ENCODE measurements at regions not wholly inside any gene's neighbourhood (a gene's known extent, or its start where the extent isn't known, plus 50 kb on each side); places are given as distances from the start of the nearest gene placed in this dataset.
"Not testable (repeated sequence)": the region's sequence is repeated elsewhere in the genome, so short reads cannot be mapped to it uniquely, and the experiment has no call there.

GRCh38 chr4:103385565-103385964, 187.4 kb upstream of the CENPE start:
- H3K9me3 ChIP-seq (ENCODE audit: control insufficient read depth, low read length); H3K4me1 ChIP-seq (ENCODE audit: control insufficient read depth, insufficient read depth, low read length); H3K27me3 ChIP-seq (ENCODE audit: control insufficient read depth, insufficient read depth, low read length, poor library complexity, severe bottlenecking); H3K4me3 ChIP-seq (ENCODE audit: insufficient read depth, low read depth, low read length); H3K36me3 ChIP-seq (ENCODE audit: control insufficient read depth, insufficient read depth, low read length); H3K27ac ChIP-seq (ENCODE audit: insufficient read depth, low read depth, low read length, poor library complexity, severe bottlenecking): not testable (repeated sequence)
- WGBS, 2 experiments, result 84 to 88% methylated on average over 2 of the region's 2 CpGs

GRCh38 chr4:103375278-103375677, 177.1 kb upstream of the CENPE start:
- Histone ChIP-seq H3K9me3 (ENCODE audit: control insufficient read depth, low read length) (no peaks in the 10 kb centered on the region), H3K4me3 (ENCODE audit: insufficient read depth, low read depth, low read length) (no peak overlapping the region), H3K27me3 (ENCODE audit: control insufficient read depth, insufficient read depth, low read length, poor library complexity, severe bottlenecking) (no peaks in the 10 kb centered on the region), H3K27ac (ENCODE audit: insufficient read depth, low read depth, low read length, poor library complexity, severe bottlenecking) (no peak overlapping the region), H3K4me1 (ENCODE audit: control insufficient read depth, insufficient read depth, low read length) (no peaks in the 10 kb centered on the region), H3K36me3 (ENCODE audit: control insufficient read depth, insufficient read depth, low read length) (no peaks in the 10 kb centered on the region)
- 90 to 95% methylated on average over 4 of the region's 4 CpGs for WGBS, 2 experiments

GRCh38 chr4:103374758-103375157, 176.6 kb upstream of the CENPE start:
- H3K27me3 ChIP-seq (ENCODE audit: control insufficient read depth, insufficient read depth, low read length, poor library complexity, severe bottlenecking), result no peaks in the 10 kb centered on the region

GRCh38 chr4:103374306-103374705, 176.2 kb upstream of the CENPE start:
- H3K27ac ChIP-seq (ENCODE audit: insufficient read depth, low read depth, low read length, poor library complexity, severe bottlenecking), result no peak overlapping the region
- no peaks in the 10 kb centered on the region for H3K27me3 ChIP-seq (ENCODE audit: control insufficient read depth, insufficient read depth, low read length, poor library complexity, severe bottlenecking)
- no peaks in the 10 kb centered on the region for H3K36me3 ChIP-seq (ENCODE audit: control insufficient read depth, insufficient read depth, low read length)
- WGBS, 2 experiments, result 94 to 95% methylated on average over 1 of the region's 1 CpG
- no peaks in the 10 kb centered on the region for H3K9me3 ChIP-seq (ENCODE audit: control insufficient read depth, low read length)
- H3K4me3 ChIP-seq (ENCODE audit: insufficient read depth, low read depth, low read length), result no peak overlapping the region
- H3K4me1 ChIP-seq (ENCODE audit: control insufficient read depth, insufficient read depth, low read length), result no peaks in the 10 kb centered on the region

More at GRCh38 chr4:103374758-103375157, 176.6 kb upstream of the CENPE start:
- Histone ChIP-seq H3K4me1 (ENCODE audit: control insufficient read depth, insufficient read depth, low read length) (no peaks in the 10 kb centered on the region), H3K4me3 (ENCODE audit: insufficient read depth, low read depth, low read length) (no peak overlapping the region), H3K9me3 (ENCODE audit: control insufficient read depth, low read length) (no peaks in the 10 kb centered on the region), H3K36me3 (ENCODE audit: control insufficient read depth, insufficient read depth, low read length) (no peaks in the 10 kb centered on the region), H3K27ac (ENCODE audit: insufficient read depth, low read depth, low read length, poor library complexity, severe bottlenecking) (no peak overlapping the region)
- WGBS, 2 experiments, result 42 to 48% methylated on average over 2 of the region's 2 CpGs

- 94 to 97% methylated on average over 6 of the region's 6 CpGs for WGBS, 2 experiments
- Histone ChIP-seq H3K9me3 (ENCODE audit: control insufficient read depth, low read length) (no peaks in the 10 kb centered on the region), H3K27ac (ENCODE audit: insufficient read depth, low read depth, low read length, poor library complexity, severe bottlenecking) (no peak overlapping the region), H3K4me1 (ENCODE audit: control insufficient read depth, insufficient read depth, low read length) (no peaks in the 10 kb centered on the region), H3K4me3 (ENCODE audit: insufficient read depth, low read depth, low read length) (no peak overlapping the region), H3K27me3 (ENCODE audit: control insufficient read depth, insufficient read depth, low read length, poor library complexity, severe bottlenecking) (no peaks in the 10 kb centered on the region), H3K36me3 (ENCODE audit: control insufficient read depth, insufficient read depth, low read length) (no peaks in the 10 kb centered on the region)
Observed at GRCh38 chr4:103372002-103372558, 173.9 kb upstream of the CENPE start.

- WGBS, 2 experiments, result 80 to 95% methylated on average over 2 to 3 of the region's 5 CpGs
- Histone ChIP-seq H3K9me3 (ENCODE audit: control insufficient read depth, low read length) (no peaks in the 10 kb centered on the region), H3K4me3 (ENCODE audit: insufficient read depth, low read depth, low read length) (no peak overlapping the region), H3K4me1 (ENCODE audit: control insufficient read depth, insufficient read depth, low read length) (no peaks in the 10 kb centered on the region), H3K36me3 (ENCODE audit: control insufficient read depth, insufficient read depth, low read length) (no peaks in the 10 kb centered on the region), H3K27ac (ENCODE audit: insufficient read depth, low read depth, low read length, poor library complexity, severe bottlenecking) (no peak overlapping the region), H3K27me3 (ENCODE audit: control insufficient read depth, insufficient read depth, low read length, poor library complexity, severe bottlenecking) (no peaks in the 10 kb centered on the region)
Observed at GRCh38 chr4:103370336-103370735, 172.2 kb upstream of the CENPE start.

GRCh38 chr4:103365285-103365684, 167.1 kb upstream of the CENPE start:
- Histone ChIP-seq H3K27ac (ENCODE audit: insufficient read depth, low read depth, low read length, poor library complexity, severe bottlenecking) (no peak overlapping the region), H3K36me3 (ENCODE audit: control insufficient read depth, insufficient read depth, low read length) (no peaks in the 10 kb centered on the region), H3K9me3 (ENCODE audit: control insufficient read depth, low read length) (peaks cover 5% of the 10 kb centered on the region), H3K4me3 (ENCODE audit: insufficient read depth, low read depth, low read length) (no peak overlapping the region), H3K27me3 (ENCODE audit: control insufficient read depth, insufficient read depth, low read length, poor library complexity, severe bottlenecking) (no peaks in the 10 kb centered on the region), H3K4me1 (ENCODE audit: control insufficient read depth, insufficient read depth, low read length) (peaks cover 10% of the 10 kb centered on the region)
- WGBS, 2 experiments, result 88 to 89% methylated on average over 2 of the region's 2 CpGs

- Histone ChIP-seq H3K27me3 (ENCODE audit: control insufficient read depth, insufficient read depth, low read length, poor library complexity, severe bottlenecking) (no peaks in the 10 kb centered on the region), H3K9me3 (ENCODE audit: control insufficient read depth, low read length) (peaks cover 5% of the 10 kb centered on the region), H3K36me3 (ENCODE audit: control insufficient read depth, insufficient read depth, low read length) (no peaks in the 10 kb centered on the region), H3K4me3 (ENCODE audit: insufficient read depth, low read depth, low read length) (no peak overlapping the region), H3K4me1 (ENCODE audit: control insufficient read depth, insufficient read depth, low read length) (peaks cover 10% of the 10 kb centered on the region), H3K27ac (ENCODE audit: insufficient read depth, low read depth, low read length, poor library complexity, severe bottlenecking) (peak overlapping the region; percentile 66)
- 33 to 51% methylated on average over 4 of the region's 4 CpGs for WGBS, 2 experiments
Observed at GRCh38 chr4:103364083-103364482, 165.9 kb upstream of the CENPE start.

GRCh38 chr4:103361926-103362325, 163.8 kb upstream of the CENPE start:
- peaks cover 10% of the 10 kb centered on the region for H3K4me1 ChIP-seq (ENCODE audit: control insufficient read depth, insufficient read depth, low read length)
- H3K4me3 ChIP-seq (ENCODE audit: insufficient read depth, low read depth, low read length), result no peak overlapping the region
- H3K36me3 ChIP-seq (ENCODE audit: control insufficient read depth, insufficient read depth, low read length), result no peaks in the 10 kb centered on the region
- no peak overlapping the region for H3K27ac ChIP-seq (ENCODE audit: insufficient read depth, low read depth, low read length, poor library complexity, severe bottlenecking)
- peaks cover 5% of the 10 kb centered on the region for H3K9me3 ChIP-seq (ENCODE audit: control insufficient read depth, low read length)
- H3K27me3 ChIP-seq (ENCODE audit: control insufficient read depth, insufficient read depth, low read length, poor library complexity, severe bottlenecking), result no peaks in the 10 kb centered on the region

GRCh38 chr4:103359900-103360299, 161.8 kb upstream of the CENPE start:
- H3K4me3 ChIP-seq (ENCODE audit: insufficient read depth, low read depth, low read length), result no peak overlapping the region
- no peaks in the 10 kb centered on the region for H3K27me3 ChIP-seq (ENCODE audit: control insufficient read depth, insufficient read depth, low read length, poor library complexity, severe bottlenecking)
- H3K4me1 ChIP-seq (ENCODE audit: control insufficient read depth, insufficient read depth, low read length), result peaks cover 10% of the 10 kb centered on the region
- no peak overlapping the region for H3K27ac ChIP-seq (ENCODE audit: insufficient read depth, low read depth, low read length, poor library complexity, severe bottlenecking)
- no peaks in the 10 kb centered on the region for H3K36me3 ChIP-seq (ENCODE audit: control insufficient read depth, insufficient read depth, low read length)
- H3K9me3 ChIP-seq (ENCODE audit: control insufficient read depth, low read length), result peaks cover 5% of the 10 kb centered on the region
- 96 to 97% methylated on average over 2 of the region's 2 CpGs for WGBS, 2 experiments

- H3K36me3 ChIP-seq (ENCODE audit: control insufficient read depth, insufficient read depth, low read length), result no peaks in the 10 kb centered on the region
- no peaks in the 10 kb centered on the region for H3K9me3 ChIP-seq (ENCODE audit: control insufficient read depth, low read length)
- no peak overlapping the region for H3K4me3 ChIP-seq (ENCODE audit: insufficient read depth, low read depth, low read length)
- H3K27ac ChIP-seq (ENCODE audit: insufficient read depth, low read depth, low read length, poor library complexity, severe bottlenecking), result no peak overlapping the region
- no peaks in the 10 kb centered on the region for H3K27me3 ChIP-seq (ENCODE audit: control insufficient read depth, insufficient read depth, low read length, poor library complexity, severe bottlenecking)
- WGBS, 2 experiments, result 100% methylated on average over 2 of the region's 2 CpGs; no CpG with 5 or more reads in 1 of the 2 experiments
- no peaks in the 10 kb centered on the region for H3K4me1 ChIP-seq (ENCODE audit: control insufficient read depth, insufficient read depth, low read length)
Observed at GRCh38 chr4:103354006-103354405, 155.9 kb upstream of the CENPE start.

Measured in ectodermal cell (in vitro differentiated cells).